ENCODE measurements at regions not wholly inside any gene's neighbourhood (a gene's known extent, or its start where the extent isn't known, plus 50 kb on each side); places are given as distances from the start of the nearest gene placed in this dataset.

DNA sequence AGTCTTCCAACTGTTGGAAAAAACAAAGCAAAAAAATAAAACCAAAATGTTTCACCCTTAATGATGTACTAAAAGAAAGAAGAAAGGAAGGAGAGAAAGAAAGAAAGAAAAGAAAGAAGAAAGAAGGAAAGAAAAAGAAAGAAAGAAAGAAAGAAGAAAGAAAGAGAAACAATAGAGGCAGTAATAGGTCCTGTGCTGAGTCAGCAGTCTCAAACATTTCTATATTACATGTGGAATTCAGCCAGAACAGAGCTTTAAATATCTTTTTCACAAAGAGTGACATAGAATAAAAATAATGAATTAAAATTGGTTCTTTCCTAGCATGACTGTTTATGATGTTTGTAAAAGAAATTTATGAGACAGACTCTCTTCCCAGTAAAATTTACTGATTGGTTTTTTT lies 1135.3 kb upstream of the CDH8 start:
- Histone ChIP-seq H3K4me1 (no peaks in the 10 kb centered on the region), H3K9me3 (no peaks in the 10 kb centered on the region), H3K4me3 (ENCODE audit: low read depth, low read length) (no peak overlapping the region), H3K27me3 (replicated peaks; ENCODE audit: control insufficient read depth, insufficient read depth, low read length) (no peaks in the 10 kb centered on the region; the same call in 1 of the 2 replicates), H3K36me3 (ENCODE audit: control insufficient read depth, insufficient read depth, low read length) (no peaks in the 10 kb centered on the region)
- CTCF ChIA-PET: no interaction called here
- BruUV-seq (replicated peaks): no TSS peak
- no peak for DNase-seq
- POLR2A ChIA-PET: no interaction called here
- Mint-ChIP-seq H3K27ac (ENCODE audit: unreplicated experiment) (no peak overlapping the region), H3K27me3 (ENCODE audit: insufficient read depth, unreplicated experiment) (peaks cover 2% of the 10 kb centered on the region), H3K9me3 (ENCODE audit: unreplicated experiment) (no peaks in the 10 kb centered on the region), H3K36me3 (ENCODE audit: insufficient read depth, unreplicated experiment) (no peaks in the 10 kb centered on the region), H3K4me3 (ENCODE audit: unreplicated experiment) (no peak overlapping the region), H3K4me1 (ENCODE audit: low read depth, unreplicated experiment) (no peaks in the 10 kb centered on the region)
- intact Hi-C loops (cut with micrococcal nuclease; ENCODE audit: unreplicated experiment): no loop called here
- TF ChIP-seq, protein P1, sequence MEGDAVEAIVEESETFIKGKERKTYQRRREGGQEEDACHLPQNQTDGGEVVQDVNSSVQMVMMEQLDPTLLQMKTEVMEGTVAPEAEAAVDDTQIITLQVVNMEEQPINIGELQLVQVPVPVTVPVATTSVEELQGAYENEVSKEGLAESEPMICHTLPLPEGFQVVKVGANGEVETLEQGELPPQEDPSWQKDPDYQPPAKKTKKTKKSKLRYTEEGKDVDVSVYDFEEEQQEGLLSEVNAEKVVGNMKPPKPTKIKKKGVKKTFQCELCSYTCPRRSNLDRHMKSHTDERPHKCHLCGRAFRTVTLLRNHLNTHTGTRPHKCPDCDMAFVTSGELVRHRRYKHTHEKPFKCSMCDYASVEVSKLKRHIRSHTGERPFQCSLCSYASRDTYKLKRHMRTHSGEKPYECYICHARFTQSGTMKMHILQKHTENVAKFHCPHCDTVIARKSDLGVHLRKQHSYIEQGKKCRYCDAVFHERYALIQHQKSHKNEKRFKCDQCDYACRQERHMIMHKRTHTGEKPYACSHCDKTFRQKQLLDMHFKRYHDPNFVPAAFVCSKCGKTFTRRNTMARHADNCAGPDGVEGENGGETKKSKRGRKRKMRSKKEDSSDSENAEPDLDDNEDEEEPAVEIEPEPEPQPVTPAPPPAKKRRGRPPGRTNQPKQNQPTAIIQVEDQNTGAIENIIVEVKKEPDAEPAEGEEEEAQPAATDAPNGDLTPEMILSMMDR (IDR thresholded peaks at IDR 0.05; ENCODE audit: insufficient read depth in 1 of 2, low read depth in 1 of 2, low read length in 1 of 2, severe bottlenecking in 1 of 2, unreplicated experiment in 1 of 2): no peak

DNA sequence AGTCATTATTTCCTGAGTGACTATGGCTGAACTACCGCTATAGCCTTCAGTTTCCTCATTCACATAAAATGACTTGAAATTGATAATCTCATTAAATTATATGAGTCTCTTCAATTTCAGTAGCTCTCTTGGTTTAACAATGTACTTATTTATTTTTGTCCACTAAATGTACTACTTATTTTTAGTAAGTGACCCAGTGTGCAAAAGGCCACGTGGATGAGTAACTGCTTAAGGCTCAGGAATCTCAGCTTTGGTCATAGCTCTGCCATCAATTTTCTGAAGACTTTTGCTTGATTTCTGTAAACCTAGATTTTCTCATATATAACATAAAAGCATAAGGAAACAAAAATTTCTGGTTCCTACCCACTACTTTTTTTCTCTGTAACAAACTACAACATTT lies 1132.9 kb upstream of the CDH8 start:
- Mint-ChIP-seq H3K4me1 (ENCODE audit: low read depth, unreplicated experiment) (no peaks in the 10 kb centered on the region), H3K4me3 (ENCODE audit: unreplicated experiment) (no peak overlapping the region), H3K27ac (ENCODE audit: unreplicated experiment) (no peak overlapping the region), H3K9me3 (ENCODE audit: unreplicated experiment) (no peaks in the 10 kb centered on the region), H3K36me3 (ENCODE audit: insufficient read depth, unreplicated experiment) (no peaks in the 10 kb centered on the region), H3K27me3 (ENCODE audit: insufficient read depth, unreplicated experiment) (peaks cover 5% of the 10 kb centered on the region)
- ChIA-PET POLR2A (no interaction called here), CTCF (no interaction called here)
- H3K4me1 ChIP-seq: no peaks in the 10 kb centered on the region
- H3K27me3 ChIP-seq (replicated peaks; ENCODE audit: control insufficient read depth, insufficient read depth, low read length): no peaks in the 10 kb centered on the region; the same call in 1 of the 2 replicates
- DNase-seq: no peak
- TF ChIP-seq, protein P1 (IDR thresholded peaks at IDR 0.05; ENCODE audit: insufficient read depth in 1 of 2, low read depth in 1 of 2, low read length in 1 of 2, severe bottlenecking in 1 of 2, unreplicated experiment in 1 of 2): no peak
- H3K4me3 ChIP-seq (ENCODE audit: low read depth, low read length): no peak overlapping the region
- no peaks in the 10 kb centered on the region for H3K9me3 ChIP-seq
- H3K36me3 ChIP-seq (ENCODE audit: control insufficient read depth, insufficient read depth, low read length): no peaks in the 10 kb centered on the region
- intact Hi-C loops (cut with micrococcal nuclease; ENCODE audit: unreplicated experiment): no loop called here
- no TSS peak for BruUV-seq (replicated peaks)

DNA sequence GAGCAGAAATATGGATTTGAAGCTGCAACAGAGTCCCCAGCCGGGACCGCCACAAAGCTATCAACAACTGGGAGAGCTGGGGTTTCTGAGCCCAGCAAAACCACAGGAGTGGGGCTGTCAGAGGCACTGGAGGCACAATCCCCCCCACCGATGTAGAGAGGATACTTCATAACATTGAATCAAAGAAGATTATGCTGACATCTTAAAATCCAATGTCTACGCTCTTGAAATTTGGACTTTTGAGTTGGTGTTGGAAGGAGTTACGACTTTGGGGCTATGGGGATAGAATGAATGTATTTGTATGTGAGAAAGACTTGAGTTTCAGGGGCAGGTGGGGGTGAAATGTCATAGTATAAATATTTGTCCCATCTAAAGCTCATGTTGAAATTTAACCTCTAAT lies 1121.6 kb upstream of the CDH8 start:
- no peak overlapping the region for H3K4me3 Mint-ChIP-seq (ENCODE audit: unreplicated experiment)
- no peak overlapping the region for H3K27ac Mint-ChIP-seq (ENCODE audit: unreplicated experiment)
- TF ChIP-seq, protein P1 (IDR thresholded peaks at IDR 0.05; ENCODE audit: insufficient read depth in 1 of 2, low read depth in 1 of 2, low read length in 1 of 2, severe bottlenecking in 1 of 2, unreplicated experiment in 1 of 2): no peak
- H3K4me3 ChIP-seq (ENCODE audit: low read depth, low read length): no peak overlapping the region
- H3K36me3 Mint-ChIP-seq (ENCODE audit: insufficient read depth, unreplicated experiment): no peaks in the 10 kb centered on the region
- no peak for DNase-seq
- H3K27me3 Mint-ChIP-seq (ENCODE audit: insufficient read depth, unreplicated experiment): peaks cover 9% of the 10 kb centered on the region
- no peaks in the 10 kb centered on the region for H3K27me3 ChIP-seq (replicated peaks; ENCODE audit: control insufficient read depth, insufficient read depth, low read length)
- no peaks in the 10 kb centered on the region for H3K4me1 Mint-ChIP-seq (ENCODE audit: low read depth, unreplicated experiment)
- H3K9me3 ChIP-seq: no peaks in the 10 kb centered on the region
- POLR2A ChIA-PET: no interaction called here
- BruUV-seq (replicated peaks): no TSS peak
- intact Hi-C loops (cut with micrococcal nuclease; ENCODE audit: unreplicated experiment): no loop called here
- H3K4me1 ChIP-seq: no peaks in the 10 kb centered on the region
- CTCF ChIA-PET: no interaction called here
- H3K9me3 Mint-ChIP-seq (ENCODE audit: unreplicated experiment): no peaks in the 10 kb centered on the region
- H3K36me3 ChIP-seq (ENCODE audit: control insufficient read depth, insufficient read depth, low read length): no peaks in the 10 kb centered on the region
